GM18505 (cell line): ENCODE measurements at regions not wholly inside any gene's neighbourhood (a gene's known extent, or its start where the extent isn't known, plus 50 kb on each side); places are given as distances from the start of the nearest gene placed in this dataset.

Source experiments
- ATAC-seq: cut with Tn5 transposase; IDR thresholded peaks from one replicate; pipeline ENCODE4 v1.9.1; 2021; ENCODE audit not compliant: unreplicated experiment
- POLR2A ChIP-seq: IDR thresholded peaks from 4 replicates; pipeline ENCODE4 v1.6.1; 2011; ENCODE audit warnings: borderline replicate concordance; ENCODE audit not compliant: insufficient read depth, insufficient read length; ENCODE audit errors: extremely low read depth

GRCh38 chr7:17447728-17448478 lies 149.5 kb downstream of the AHR start:
- no peak for ATAC-seq

DNA sequence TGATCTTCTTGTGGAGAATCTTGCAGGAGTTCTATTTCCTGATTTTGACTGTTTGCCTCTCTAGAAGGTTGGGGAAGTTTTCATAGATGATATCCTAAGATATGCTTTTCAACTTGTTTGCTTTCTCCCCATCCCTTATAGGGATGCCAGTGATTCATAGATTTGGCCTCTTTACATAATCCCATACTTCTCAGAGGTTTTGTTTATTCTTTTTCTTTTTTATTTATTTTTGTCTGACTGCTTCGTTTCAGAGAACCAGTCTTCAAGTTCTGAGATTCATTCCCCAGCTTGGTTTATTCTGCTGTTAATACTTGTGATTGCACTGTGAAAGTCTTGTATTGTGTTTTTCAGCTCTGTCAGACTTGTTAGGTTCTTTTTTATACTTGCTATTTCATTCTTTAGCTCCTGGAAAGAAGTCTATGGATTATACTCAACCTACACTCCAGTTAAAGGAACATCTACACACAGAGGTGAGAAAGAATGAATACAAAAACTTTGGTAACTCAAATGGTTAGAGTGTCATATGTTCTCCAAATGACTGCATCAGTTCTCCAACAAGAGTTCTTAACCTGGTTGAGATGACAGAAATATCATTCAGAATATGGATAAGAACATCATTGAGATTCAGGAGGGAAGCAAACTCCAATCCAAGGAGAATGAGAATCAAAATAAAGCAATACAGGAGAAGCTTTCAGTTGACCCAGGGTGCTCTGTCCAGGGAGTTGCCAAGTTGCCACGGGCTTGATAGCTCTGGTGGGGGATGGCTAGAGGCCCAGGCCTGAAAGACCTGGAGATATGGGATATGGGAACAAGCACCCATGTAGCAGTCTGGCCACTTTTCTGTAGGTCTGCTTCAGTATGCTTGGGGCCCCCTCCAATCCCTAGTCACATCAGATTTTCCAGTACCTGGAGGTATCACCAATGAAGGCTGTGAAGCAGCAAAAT lies 150.3 kb downstream of the AHR start:
- TF ChIP-seq POLR2A, result no peak
- no peak for ATAC-seq

More at GRCh38 chr7:17447728-17448478, 149.5 kb downstream of the AHR start:
- no peak for TF ChIP-seq POLR2A

GRCh38 chr7:17456541-17456940 lies 158.1 kb downstream of the AHR start:
- TF ChIP-seq POLR2A, result no peak
- ATAC-seq, result no peak

- ATAC-seq, result no peak
- no peak for TF ChIP-seq POLR2A
Observed at GRCh38 chr7:17460001-17460400, 161.5 kb downstream of the AHR start.

DNA sequence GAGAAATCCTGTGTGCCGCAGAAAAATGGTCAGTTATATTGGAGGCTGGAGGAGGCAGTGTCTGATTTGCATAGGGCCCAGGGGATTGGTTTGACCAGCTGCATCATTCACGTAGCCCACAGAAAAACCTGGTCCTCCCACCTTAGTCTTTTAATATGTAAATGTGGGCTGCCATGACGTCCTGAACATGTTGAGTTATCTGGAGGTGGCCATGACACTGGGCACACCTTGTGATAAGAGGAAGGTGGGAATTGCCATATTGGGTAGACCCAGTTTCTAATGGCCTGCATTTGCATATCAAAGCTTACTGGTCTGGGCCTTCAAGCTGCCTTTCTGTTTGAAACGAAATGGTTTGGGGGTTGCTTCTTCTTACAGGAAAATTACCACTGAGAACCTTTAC lies 162.2 kb downstream of the AHR start:
- no peak for ATAC-seq
- no peak for TF ChIP-seq POLR2A

DNA sequence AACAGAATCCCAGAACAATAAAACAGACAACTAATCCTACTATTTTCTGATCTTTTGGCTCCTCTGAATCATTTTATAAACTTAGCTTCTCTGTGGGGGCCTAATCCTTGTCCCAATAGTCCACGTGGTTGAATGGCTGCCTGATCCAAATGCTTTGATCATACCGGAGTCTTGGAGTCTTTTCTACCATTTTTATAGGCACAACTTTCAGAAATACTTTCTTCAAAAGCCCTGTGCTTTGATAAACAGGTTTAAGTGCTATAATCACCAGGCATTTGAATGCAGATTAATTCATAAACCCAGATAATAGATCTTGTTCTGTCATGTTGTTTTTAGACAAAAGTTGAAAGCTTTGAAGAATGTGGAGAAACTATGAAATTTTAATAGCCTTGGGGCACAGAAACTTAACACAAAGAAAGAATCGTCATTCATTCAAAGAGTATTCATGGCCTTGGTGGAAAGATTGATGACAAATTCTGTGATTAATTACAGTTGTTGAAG lies 163.7 kb downstream of the AHR start:
- TF ChIP-seq POLR2A, result no peak
- no peak for ATAC-seq

- ATAC-seq, result no peak
- no peak for TF ChIP-seq POLR2A
Observed at GRCh38 chr7:17463511-17464085, 165.1 kb downstream of the AHR start.

- no peak for TF ChIP-seq POLR2A
- ATAC-seq, result no peak
Observed at GRCh38 chr7:17466216-17466615, 167.8 kb downstream of the AHR start.

DNA sequence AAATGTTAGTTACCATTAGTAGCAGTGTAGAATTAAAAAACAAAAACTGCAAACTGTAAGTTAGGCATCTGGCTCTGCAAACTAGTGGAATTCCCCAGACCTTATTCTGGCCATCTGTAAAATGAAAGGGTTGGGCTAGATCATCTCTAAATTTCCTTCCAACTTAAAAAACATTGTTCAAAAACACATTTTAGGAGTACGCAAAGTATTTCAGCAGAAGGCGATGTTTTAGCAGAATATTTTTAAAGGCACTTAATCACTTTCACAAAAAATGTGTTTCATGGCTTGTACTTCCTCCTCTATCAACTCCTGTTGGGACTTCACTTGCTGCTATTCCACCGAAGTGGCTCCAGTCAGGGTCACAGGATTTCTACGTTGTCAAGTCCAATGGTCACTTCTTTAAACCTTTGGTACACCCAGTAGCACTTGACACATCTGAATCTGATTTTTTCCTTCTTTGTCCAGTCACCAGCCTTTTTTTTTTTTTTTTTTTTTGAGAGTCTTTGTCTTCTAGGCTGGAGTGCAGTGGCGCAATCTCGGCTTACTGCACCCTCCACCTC lies 169.0 kb downstream of the AHR start:
- TF ChIP-seq POLR2A, result no peak
- no peak for ATAC-seq

GRCh38 chr7:17471325-17471724 lies 172.9 kb downstream of the AHR start:
- no peak for TF ChIP-seq POLR2A
- ATAC-seq, result no peak

GRCh38 chr7:17472518-17472917 lies 174.1 kb downstream of the AHR start:
- no peak for ATAC-seq
- TF ChIP-seq POLR2A, result no peak

GRCh38 chr7:17472939-17473338 lies 174.5 kb downstream of the AHR start:
- no peak for TF ChIP-seq POLR2A
- ATAC-seq, result no peak
